PFSK-1 (cell line): ENCODE measurements at regions not wholly inside any gene's neighbourhood (a gene's known extent, or its start where the extent isn't known, plus 50 kb on each side); places are given as distances from the start of the nearest gene placed in this dataset.
A peak's percentile ranks its signal among the peaks of the same experiment; 100 is the strongest.

Source experiments
- FOXP2 ChIP-seq: optimal IDR thresholded peaks from 2 replicates; pipeline ENCODE3; 2011; ENCODE audit warnings: borderline replicate concordance, control low read depth, inconsistent platforms; ENCODE audit not compliant: insufficient read depth; ENCODE audit errors: extremely low read length, extremely low read depth
- POLR2AphosphoS5 ChIP-seq: IDR thresholded peaks from 2 replicates; pipeline ENCODE4 v1.6.1; 2012; ENCODE audit warnings: low read depth, mild to moderate bottlenecking, control low read depth, low read length, moderate library complexity
- REST ChIP-seq, 2 experiments: IDR thresholded peaks; 2 replicates each; pipeline versions ENCODE4 v1.6.1 to v1.8.0; 2011 to 2012; ENCODE audit warnings: low read depth in 2 of 2, low read length in 2 of 2, control low read depth in 1 of 2, inconsistent platforms in 1 of 2, mild to moderate bottlenecking in 1 of 2, moderate library complexity in 1 of 2; ENCODE audit not compliant: insufficient read depth in 1 of 2
- SIN3A ChIP-seq: IDR thresholded peaks from 2 replicates; pipeline ENCODE4 v1.6.1; 2012; ENCODE audit warnings: mild to moderate bottlenecking, low read length, moderate library complexity, borderline replicate concordance; ENCODE audit not compliant: insufficient read depth
- TAF1 ChIP-seq: IDR thresholded peaks from 2 replicates; pipeline ENCODE4 v1.6.1; 2012; ENCODE audit warnings: low read length, control low read depth, borderline replicate concordance; ENCODE audit not compliant: insufficient read depth

GRCh38 chr13:47258384-47258783 is 361.5 kb upstream of the HTR2A start:
- TF ChIP-seq REST (IDR thresholded peaks at IDR 0.05; ENCODE audit: insufficient read depth in 1 of 2, low read depth in 2 of 2, low read length in 2 of 2): 0 out of 4 replicates have a peak, but pooled peaks of 1 of the 2 experiments have one; percentile 57
- TF ChIP-seq POLR2AphosphoS5: no peak

GRCh38 chr13:47256618-47257017 is 359.8 kb upstream of the HTR2A start:
- TF ChIP-seq REST (IDR thresholded peaks at IDR 0.05; ENCODE audit: insufficient read depth in 1 of 2, low read depth in 2 of 2, low read length in 2 of 2): no peak
- TF ChIP-seq TAF1: no peak

GRCh38 chr13:47252627-47253026 is 355.8 kb upstream of the HTR2A start:
- no peak for TF ChIP-seq SIN3A
- no peak for TF ChIP-seq REST (IDR thresholded peaks at IDR 0.05; ENCODE audit: insufficient read depth in 1 of 2, low read depth in 2 of 2, low read length in 2 of 2)
- TF ChIP-seq TAF1: no peak
- TF ChIP-seq FOXP2: no peak
- TF ChIP-seq POLR2AphosphoS5: no peak

GRCh38 chr13:47251771-47252170 is 354.9 kb upstream of the HTR2A start:
- no peak for TF ChIP-seq SIN3A
- TF ChIP-seq POLR2AphosphoS5: no peak
- TF ChIP-seq TAF1: no peak
- TF ChIP-seq FOXP2: no peak
- TF ChIP-seq REST (IDR thresholded peaks at IDR 0.05; ENCODE audit: insufficient read depth in 1 of 2, low read depth in 2 of 2, low read length in 2 of 2): no peak

- TF ChIP-seq REST (IDR thresholded peaks at IDR 0.05; ENCODE audit: insufficient read depth in 1 of 2, low read depth in 2 of 2, low read length in 2 of 2): no peak
- TF ChIP-seq FOXP2: no peak
- no peak for TF ChIP-seq TAF1
- no peak for TF ChIP-seq SIN3A
- no peak for TF ChIP-seq POLR2AphosphoS5
Observed at GRCh38 chr13:47250146-47250545, 353.3 kb upstream of the HTR2A start.
